ENCODE measurements at regions not wholly inside any gene's neighbourhood (a gene's known extent, or its start where the extent isn't known, plus 50 kb on each side); places are given as distances from the start of the nearest gene placed in this dataset.

DNA sequence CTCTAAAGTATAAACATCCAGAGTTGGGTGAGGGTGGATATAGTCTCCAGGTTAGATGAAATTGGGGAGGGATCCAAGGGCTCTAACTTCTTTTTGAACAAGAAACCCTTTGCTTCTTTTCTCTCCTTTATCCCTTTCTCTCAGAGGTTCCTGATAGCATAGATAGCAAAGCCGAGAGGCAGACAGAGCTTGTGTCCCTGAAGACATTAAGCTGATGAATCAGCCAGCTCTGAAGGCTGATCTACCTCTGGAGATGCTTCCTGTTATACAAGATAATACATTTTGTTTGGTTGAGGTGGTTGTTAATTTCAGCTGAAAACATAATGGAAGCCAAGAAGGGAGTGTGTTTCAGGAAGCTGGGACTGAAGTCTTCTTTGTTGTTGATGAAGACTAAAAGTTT, 193.2 kb downstream of the PDCD6IP start:
- TF ChIP-seq, protein P1, sequence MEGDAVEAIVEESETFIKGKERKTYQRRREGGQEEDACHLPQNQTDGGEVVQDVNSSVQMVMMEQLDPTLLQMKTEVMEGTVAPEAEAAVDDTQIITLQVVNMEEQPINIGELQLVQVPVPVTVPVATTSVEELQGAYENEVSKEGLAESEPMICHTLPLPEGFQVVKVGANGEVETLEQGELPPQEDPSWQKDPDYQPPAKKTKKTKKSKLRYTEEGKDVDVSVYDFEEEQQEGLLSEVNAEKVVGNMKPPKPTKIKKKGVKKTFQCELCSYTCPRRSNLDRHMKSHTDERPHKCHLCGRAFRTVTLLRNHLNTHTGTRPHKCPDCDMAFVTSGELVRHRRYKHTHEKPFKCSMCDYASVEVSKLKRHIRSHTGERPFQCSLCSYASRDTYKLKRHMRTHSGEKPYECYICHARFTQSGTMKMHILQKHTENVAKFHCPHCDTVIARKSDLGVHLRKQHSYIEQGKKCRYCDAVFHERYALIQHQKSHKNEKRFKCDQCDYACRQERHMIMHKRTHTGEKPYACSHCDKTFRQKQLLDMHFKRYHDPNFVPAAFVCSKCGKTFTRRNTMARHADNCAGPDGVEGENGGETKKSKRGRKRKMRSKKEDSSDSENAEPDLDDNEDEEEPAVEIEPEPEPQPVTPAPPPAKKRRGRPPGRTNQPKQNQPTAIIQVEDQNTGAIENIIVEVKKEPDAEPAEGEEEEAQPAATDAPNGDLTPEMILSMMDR (IDR thresholded peaks at IDR 0.05), result no peak
- TF ChIP-seq POLR2A (IDR thresholded peaks at IDR 0.05), result no peak

Data from esophagus squamous epithelium (tissue), 4 donors.